Fibroblast of skin of left quadriceps (primary cell): ENCODE measurements at regions not wholly inside any gene's neighbourhood (a gene's known extent, or its start where the extent isn't known, plus 50 kb on each side); places are given as distances from the start of the nearest gene placed in this dataset.
"Not testable (repeated sequence)": the region's sequence is repeated elsewhere in the genome, so short reads cannot be mapped to it uniquely, and the experiment has no call there.

Experiments
- DNase-seq, 2 experiments: peaks; one replicate each; pipeline ENCODE4 v3.0.0-alpha.2; 2013; ENCODE audit warnings: low read depth in 2 of 2

DNA sequence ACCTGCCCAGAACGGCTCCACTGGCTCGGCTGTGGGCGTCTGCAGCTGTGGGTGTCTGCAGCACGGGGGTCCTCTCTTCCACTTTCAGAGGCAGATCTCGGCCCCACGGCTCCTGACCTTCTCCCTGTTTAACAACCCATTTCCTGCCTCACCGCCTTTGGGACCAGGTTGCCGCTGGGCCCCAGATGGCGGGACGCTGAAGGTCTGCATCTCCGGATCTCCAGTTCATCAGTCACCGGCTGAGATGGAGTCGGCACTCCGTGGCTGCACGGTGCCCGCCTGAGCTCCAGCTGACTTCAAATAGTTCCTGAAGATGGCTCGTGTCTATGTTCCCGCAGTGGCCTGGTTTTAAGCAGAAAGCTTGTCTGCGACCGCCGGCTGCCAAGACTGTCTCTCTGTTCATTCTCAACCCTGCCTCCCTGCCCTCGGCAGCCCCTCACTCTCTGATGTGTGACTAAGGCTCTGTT is 475.9 kb downstream of the BRD1 start:
- DNase-seq = no peak

DNA sequence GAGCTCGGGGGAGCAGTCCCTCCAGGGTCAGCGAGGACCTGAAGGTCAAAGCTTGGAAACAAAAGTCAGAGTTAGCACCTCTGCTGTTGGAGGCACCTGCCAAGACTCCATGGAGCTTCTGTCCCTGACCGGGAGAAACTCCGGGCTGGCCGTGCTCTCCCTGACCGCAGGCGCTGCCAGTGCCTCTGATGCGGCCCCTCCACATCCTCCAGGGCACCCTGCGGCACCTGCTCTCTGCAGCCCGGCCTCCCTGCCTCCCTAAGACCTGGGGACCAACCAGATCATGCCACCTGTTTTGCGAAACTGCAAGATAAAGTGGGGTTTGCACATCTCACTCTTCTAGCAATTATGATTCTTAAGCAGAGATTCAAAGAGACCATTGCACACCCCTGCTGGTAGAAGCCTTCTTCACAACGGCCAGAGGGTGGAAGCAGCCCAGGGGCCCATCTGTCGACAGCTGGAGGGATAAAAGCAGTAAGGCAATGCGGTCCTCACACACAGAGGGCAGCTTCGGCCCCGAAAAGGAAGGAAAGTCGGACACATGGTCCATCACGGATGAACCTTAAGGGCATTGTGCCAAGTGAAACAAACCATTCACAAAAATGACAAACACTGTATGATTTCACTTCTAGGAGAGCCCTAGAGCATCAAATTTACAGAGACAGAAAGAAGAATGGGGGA is 477.1 kb downstream of the BRD1 start:
- DNase-seq = no peak

DNA sequence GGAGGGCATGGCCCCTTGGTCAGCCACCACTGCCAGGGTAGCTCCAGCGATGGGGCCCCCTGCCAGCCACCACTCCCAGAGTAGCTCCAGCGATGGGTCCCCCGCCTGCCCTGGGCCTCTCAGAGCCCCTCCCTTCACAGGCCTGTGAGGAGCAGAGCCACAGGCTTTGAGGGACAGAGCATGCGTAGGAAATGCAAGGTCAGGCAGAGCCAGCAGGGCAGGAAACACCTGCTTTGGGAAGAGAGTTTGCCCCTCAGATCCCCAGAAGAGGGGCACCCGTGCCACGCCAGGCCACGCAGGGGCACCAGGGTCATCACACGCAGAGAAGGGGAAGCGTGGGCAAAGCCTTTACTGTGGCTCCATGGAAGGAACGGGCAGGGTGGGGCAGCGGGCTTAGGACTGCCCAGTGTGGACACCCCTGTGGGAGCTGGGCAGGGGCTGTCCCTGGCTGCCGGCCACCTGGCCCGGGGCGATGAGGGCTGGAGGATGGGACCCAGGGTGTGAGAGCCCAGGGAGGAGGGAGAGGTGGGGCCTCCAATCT is 477.8 kb downstream of the BRD1 start:
- no peak for DNase-seq

DNA sequence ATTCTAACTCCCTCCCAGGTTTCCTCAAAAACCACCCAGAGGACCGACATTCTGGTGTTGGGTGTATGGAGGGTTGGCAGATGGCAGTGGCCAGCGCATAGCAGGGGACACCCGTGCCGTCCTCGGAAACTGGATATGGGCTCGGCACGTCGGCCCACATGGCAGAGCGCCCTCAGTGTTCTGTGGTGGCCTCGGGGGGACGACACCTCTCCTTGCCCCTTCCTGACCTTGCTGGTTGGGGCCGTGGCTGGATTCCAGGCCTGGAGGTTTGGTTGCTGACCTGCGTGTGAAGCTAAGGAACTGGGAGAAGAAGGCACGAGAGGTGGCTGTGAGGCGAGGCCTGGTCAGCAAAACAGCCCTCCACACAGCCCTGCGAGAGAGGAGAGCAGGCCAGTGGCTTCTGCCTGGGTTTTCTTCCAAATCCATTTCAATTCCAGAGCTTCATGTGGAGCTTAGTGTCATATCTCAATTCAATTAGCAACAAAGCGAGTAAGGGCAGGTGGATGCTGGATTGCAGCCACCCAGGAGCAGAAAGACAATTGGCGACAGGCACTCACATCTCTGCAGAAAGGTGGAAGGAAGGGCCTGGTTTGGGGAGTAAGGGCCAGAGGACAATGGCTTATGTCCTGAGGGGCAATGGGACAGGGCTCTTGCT is 478.4 kb downstream of the BRD1 start:
- no peak for DNase-seq

DNA sequence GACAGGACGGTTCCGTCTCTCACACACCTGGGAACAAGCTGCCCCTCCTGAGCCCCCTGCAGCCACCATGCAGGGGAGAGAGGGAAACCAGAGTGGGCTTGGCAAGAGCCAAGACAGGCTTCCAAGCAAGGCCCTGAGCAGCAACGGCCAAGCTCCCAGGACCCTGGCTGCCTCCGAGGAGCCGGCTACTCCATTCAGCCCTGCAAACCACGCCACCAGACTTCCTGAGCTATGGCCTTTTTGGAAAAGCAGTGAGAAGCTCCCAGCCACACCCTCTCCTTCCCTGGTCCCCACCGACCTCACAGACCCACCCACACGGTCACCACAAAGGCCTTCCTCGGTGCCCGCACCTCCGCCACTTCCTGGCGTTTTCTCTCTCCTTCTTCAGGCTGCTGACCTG is 479.0 kb downstream of the BRD1 start:
- no peak for DNase-seq

DNA sequence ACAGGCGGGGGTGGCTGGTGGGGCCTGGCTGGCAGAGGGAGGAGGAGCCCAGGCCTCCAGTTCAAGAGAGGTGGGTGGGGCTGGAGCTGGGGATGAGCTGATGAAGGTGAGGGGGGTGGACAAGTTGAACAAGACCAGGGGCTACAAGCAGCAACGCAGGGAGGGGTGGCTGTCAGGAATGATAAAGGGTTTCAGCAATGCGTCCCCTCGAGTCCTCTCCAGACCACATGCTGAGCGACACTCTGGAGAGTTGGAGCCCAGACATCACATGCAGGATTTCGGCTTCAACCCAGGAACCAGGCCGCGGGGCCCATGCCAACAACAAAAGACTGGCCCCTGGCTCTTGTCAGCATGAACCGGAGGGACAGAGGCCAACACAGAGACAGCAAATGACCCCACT is 480.3 kb downstream of the BRD1 start:
- DNase-seq = no peak

DNA sequence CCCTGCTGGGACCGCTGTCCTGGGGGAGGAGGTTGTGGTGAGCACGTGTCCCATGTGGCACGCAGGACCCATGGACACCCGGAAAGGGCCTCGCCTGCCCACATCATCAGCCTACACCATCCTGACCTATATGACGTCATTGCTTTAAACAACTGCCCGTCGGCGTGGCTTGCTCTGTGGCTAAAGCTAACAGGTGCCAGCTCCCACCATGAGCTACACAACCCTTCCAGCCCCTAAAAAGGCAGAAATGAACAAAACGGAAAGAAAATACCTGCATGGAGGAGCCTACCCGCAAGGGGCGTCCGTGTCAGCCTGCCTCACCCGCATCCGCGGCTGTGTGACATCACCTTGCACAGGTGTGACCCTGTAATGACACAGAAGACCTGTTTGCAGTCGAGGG is 481.8 kb downstream of the BRD1 start:
- no peak for DNase-seq

DNA sequence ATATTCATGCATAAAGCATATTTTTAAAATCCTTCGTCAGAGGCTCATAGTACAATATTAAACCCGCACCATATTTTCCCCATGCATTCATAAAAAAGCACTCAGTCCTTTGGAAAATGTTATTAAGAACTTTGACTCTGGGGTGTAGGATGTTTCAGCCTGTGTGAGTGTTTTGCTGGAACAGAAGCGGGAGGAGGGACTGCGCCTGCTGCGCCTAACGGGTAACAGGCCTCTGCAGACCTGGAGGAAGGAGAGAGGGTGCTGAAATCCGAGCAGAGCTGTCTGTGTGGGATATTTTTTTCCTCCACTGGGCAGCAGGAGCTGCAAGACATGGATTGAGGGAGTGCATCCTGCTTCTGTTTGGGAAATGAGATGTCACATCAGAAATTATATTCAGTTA is 483.0 kb downstream of the BRD1 start:
- DNase-seq = no peak

DNA sequence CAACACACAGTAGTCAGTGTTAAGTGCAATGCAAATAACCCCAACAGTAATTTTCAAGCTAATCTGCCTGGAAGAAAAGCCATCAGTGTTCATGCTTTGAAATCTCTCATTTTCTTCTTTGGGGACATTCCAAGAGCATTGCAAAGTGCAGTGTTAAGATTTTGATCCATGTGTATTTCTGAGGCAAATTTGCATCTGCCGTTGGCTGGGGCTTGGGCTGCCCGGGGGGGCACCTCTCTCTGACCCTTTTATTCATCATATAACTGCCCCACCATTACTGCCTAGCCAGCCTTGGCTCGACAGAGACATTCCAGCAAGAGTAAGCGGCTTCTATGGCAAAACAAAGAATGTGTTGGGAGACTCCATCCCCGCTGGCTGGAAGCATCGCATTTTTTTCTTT is 483.5 kb downstream of the BRD1 start:
- no peak for DNase-seq

DNA sequence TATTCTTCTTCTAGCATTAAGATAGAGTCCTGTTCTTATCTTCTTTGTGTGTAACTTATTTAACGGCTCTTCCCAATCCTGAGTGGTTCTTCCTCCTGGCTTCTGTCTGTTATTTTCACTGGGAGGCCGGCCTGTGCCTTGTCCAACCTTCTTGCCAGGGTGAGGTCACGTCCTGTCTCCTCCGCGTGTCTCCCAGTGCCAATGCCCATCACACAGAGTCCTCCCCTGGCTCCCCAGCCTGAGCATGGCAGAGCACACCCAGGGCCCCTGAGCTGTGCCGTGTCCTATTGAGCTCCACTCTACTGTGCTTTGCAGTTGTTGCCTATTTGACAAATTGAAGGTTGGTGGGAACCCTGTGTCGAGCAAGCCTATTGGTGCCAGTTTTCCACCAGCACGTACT is 487.3 kb downstream of the BRD1 start:
- DNase-seq = no peak

DNA sequence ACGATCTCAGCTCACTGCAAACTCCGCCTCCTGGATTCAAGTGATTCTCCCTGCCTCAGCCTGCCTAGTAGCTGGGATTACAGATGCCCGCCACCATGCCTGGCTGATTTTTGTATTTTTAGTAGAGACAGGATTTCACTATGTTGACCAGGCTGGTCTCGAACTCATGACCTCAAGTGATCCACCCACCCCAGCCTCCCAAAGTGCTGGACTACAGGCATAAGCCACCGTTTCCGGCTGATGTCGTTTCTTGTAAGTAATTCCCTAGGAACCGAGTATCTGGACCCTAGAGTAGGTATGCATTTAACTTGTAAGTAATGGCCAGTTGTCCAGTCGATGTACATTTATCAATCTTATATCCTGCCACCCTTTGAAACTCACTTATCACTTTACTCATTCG is 491.2 kb downstream of the BRD1 start:
- DNase-seq = not testable (repeated sequence)

DNA sequence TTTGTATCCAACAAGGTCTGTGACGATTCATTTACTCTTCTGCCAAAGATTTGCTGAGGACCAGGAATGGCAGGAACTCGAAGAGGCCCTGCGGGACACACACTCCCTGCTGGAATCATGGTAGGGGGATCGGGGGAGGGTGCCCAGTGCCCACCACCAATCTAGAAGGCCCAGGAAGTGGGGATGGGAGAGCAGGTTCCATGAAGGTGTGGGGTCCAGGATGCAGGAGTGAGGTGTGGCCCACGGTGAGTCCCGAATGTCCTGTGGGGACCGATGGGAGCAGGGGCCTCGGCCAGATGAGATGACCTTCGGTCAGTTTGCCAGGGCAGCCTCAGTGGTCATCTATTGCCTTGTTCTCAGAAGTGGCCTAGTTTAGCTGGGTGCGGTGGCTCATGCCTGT is 492.7 kb downstream of the BRD1 start:
- no peak for DNase-seq

DNA sequence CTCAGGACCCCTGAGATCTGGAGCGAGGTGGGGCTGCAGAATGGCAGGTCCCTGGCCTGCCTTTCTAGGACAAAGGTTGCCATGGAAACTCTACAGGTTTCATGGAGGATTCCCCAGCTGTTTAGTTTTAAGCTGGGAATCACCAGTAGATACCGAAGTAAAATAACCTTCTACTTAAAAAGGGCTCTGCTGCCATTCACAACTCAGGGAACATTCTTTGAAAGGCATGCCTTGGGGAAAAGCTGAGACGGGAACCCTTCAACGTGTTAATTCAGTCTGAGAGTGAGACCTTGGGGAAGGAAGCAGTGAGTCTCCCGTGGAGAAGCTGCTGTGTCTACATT is 493.3 kb downstream of the BRD1 start:
- DNase-seq = no peak

DNA sequence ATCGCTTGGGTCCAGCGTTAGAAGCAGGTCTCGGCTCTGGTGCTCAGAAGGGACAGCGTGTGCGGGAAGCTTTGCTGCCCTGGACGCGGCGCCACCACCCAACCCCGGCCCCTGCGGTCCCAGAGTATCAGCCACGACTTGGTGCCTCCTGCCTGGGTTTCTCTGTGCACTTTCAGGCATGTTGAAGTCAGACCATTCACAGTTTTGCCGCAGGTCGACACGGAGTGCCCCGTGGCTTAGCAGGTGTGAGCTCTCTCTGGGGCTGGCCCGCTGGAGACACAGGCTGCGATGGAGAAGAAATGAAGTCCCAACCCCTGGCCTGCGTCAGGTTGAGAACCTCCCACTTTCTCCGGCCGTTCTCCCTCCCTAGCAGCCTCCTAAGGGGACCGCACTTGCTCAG is 494.5 kb downstream of the BRD1 start:
- DNase-seq = no peak

DNA sequence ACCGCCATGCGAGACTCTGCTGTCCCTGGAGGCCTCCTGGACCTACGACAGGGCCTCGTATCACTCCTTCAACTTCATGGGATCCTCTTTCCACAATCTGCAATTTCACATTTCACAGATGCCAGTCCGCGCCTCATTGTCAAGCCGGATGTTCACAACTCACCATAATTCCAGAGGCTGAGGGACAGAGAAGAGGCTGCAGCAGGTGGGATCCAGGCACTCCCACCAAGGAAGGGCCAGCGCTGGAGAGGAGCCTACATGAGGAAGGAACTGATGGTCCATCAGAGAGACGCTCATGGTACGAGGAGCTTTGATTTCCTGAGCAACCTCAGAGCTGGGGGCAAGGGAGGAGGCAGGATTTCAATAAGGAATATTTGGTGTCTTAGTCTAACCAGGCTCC is 495.0 kb downstream of the BRD1 start:
- DNase-seq = no peak

DNA sequence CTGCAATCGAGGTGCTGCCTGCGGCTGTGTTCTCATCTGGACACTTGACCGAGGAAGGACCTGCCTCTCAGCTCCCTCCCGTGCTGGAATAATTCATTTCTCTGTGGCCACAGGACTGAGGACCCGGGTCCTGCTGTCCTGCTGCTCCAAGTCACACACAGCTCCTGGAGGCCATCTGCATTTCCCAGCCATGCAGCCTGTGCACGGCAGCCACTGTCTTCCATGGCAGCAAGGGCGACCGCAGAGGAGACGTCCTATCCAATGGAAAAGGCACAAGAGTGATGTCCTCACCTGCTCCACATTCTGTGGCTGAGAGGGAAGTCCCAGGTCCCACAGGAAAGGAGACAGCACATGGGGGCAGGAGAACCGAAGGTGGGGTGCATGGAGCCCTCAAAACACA is 495.8 kb downstream of the BRD1 start:
- DNase-seq = no peak

DNA sequence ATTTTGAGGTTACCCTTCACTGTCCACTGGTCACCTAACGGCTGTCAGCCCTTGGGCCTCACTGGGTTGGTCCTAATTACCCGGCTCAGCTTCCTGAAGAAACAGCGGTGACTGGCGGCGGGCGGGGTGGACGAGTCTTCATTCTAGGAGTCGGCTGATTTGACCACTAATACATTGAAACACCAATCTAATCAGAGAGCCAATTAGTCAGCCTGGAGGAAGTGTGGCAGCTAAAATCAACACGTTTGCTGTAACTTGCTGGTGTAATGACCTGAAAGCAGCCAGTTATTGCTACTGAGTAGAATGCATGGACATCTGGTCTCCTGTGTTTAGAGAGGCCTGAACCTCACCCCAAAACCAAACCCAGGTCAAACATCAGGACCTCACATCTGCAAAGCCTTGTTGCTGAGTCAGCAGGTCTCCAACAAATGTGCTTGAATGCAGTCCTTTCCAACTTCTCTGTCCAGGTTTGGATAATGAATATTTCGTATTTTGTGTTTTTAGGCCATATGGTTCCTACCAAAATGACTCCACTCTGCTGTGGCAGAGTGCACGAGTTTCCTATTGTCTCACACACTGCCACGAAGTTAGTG is 496.4 kb downstream of the BRD1 start:
- no peak for DNase-seq

DNA sequence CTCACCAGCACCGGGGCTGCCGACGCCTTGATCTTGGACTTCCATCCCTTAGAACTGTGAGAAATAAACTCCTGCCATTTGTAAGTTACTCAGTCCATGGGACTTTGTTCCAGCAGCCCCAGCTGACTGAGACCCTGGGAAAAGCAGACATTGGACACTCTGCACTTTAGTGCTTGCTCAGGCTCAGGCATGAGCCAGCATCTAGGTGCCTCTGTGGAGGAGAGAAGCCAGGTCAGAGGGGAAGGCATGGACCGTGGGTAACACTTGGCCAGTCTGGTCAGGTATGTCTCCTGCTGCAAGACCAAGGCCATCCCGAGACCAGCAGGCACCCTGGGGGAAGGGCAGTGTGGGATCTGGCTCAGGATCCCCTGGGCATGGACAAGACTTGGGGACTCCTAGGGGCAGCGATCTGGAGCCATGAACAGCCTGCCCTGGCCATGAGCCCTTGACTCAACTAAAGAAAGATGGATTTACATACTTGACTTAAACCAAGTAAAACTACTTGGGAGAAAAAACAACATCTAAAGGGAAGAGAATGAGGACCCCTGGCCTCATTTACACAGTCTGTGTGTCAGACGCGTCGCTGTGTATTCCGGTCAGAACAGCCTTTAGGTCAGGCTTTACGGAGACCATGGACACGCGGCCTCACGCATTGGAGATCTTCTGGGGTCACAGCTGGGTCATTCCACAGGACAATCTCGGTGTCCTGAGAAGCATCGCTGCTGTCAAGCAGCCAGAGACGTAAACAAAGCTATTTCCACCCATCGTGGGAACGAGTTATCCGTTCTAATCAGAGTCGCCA is 497.1 kb downstream of the BRD1 start:
- no peak for DNase-seq

DNA sequence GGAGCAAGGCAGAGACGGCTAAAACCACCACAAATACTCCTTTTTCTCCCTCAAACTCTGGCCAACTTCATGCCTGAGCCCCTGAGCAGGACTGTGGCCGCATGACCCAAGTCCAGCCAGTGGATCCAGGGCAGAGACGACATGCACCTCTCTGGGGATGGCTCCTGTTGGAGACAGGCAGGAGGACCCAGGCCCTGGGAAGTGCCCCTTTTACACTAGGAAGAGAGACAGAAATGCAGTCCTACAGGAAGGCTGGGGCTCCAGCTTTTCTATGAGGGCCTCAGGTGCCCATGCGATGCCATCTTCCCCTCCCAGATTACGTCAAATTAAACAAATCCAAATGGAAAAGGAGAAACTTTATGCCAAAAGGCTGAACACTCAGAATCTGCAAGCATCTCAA is 498.0 kb downstream of the BRD1 start:
- DNase-seq = no peak

DNA sequence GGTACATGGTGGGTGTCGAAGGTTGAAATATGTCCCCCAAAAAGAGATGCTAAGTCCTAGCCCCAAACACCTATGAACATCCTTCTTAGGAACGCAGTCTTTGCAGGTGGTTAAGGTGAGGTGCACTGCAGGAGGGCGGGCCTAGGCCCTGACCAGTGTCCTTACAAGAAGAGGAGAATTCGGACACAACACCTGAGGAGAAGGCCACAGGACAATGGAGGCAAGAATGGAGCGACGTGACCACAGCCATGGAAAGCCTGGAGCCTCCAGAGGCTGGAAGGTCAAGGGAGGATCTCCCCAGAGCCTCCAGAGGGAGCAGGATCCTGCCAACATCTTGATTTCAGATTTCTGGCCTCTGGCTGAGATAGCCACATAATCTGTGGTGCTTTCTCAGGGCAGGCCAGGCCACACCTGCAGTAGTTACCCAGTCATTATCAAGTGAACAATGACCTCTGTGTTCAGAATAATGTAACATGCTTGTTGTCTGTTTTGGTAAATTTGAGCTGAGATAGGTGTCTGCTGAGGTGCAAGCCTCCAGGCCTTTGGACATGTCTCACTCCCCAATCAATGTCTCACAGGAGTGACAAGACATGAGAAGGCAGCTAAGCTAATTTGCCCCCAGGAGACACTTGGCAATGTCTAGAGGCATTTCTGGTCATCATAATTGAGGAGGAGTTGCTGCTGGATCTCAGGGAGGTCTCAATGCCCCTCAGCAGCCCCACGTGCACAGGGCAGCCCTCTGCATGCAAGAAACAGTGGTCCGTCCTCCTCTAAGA is 498.9 kb downstream of the BRD1 start:
- DNase-seq = no peak

DNA sequence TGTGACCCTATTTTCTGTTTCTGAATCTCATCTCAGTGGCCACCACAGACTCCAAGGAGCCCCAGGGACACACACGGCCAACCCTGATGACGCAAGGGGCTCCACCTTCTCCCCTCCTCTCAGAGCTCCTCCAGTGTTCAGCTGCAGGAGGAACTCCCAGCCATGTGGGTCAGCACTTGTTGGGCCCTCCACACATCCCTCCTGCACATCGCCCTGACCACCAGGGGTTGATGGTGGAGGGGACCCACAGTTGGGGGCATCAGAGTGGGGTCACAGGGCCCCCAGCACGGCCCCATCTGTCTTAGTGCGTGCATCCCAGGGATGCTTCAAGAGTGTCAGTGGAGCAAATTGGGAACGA is 499.6 kb downstream of the BRD1 start:
- DNase-seq = no peak
